NB4 (cell line): ENCODE measurements at regions not wholly inside any gene's neighbourhood (a gene's known extent, or its start where the extent isn't known, plus 50 kb on each side); places are given as distances from the start of the nearest gene placed in this dataset.

Experiments
- MAX ChIP-seq: IDR thresholded peaks from 2 replicates; pipeline ENCODE4 v1.6.1; 2011; ENCODE audit warnings: low read depth, low read length
- POLR2A ChIP-seq: IDR thresholded peaks from 2 replicates; pipeline ENCODE4 v1.6.1; 2011; ENCODE audit warnings: mild to moderate bottlenecking; ENCODE audit not compliant: insufficient read length; ENCODE audit errors: extremely low read depth
- TF ChIP-seq, protein P1 (sequence below): IDR thresholded peaks from one replicate; pipeline ENCODE4 v1.5.1; 2012; ENCODE audit warnings: low read depth, low read length

- TF ChIP-seq, protein P1, sequence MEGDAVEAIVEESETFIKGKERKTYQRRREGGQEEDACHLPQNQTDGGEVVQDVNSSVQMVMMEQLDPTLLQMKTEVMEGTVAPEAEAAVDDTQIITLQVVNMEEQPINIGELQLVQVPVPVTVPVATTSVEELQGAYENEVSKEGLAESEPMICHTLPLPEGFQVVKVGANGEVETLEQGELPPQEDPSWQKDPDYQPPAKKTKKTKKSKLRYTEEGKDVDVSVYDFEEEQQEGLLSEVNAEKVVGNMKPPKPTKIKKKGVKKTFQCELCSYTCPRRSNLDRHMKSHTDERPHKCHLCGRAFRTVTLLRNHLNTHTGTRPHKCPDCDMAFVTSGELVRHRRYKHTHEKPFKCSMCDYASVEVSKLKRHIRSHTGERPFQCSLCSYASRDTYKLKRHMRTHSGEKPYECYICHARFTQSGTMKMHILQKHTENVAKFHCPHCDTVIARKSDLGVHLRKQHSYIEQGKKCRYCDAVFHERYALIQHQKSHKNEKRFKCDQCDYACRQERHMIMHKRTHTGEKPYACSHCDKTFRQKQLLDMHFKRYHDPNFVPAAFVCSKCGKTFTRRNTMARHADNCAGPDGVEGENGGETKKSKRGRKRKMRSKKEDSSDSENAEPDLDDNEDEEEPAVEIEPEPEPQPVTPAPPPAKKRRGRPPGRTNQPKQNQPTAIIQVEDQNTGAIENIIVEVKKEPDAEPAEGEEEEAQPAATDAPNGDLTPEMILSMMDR: no peak
- TF ChIP-seq POLR2A (no peak), MAX (no peak)
Measured at GRCh38 chr5:94045839-94046782, 304.7 kb upstream of the POU5F2 start.
